HuH-7.5 (cell line): ENCODE measurements at regions not wholly inside any gene's neighbourhood (a gene's known extent, or its start where the extent isn't known, plus 50 kb on each side); places are given as distances from the start of the nearest gene placed in this dataset.

Experiments used
- DNase-seq: peaks from one replicate; pipeline ENCODE4 v3.0.0; 2011; ENCODE audit warnings: low spot score

DNA sequence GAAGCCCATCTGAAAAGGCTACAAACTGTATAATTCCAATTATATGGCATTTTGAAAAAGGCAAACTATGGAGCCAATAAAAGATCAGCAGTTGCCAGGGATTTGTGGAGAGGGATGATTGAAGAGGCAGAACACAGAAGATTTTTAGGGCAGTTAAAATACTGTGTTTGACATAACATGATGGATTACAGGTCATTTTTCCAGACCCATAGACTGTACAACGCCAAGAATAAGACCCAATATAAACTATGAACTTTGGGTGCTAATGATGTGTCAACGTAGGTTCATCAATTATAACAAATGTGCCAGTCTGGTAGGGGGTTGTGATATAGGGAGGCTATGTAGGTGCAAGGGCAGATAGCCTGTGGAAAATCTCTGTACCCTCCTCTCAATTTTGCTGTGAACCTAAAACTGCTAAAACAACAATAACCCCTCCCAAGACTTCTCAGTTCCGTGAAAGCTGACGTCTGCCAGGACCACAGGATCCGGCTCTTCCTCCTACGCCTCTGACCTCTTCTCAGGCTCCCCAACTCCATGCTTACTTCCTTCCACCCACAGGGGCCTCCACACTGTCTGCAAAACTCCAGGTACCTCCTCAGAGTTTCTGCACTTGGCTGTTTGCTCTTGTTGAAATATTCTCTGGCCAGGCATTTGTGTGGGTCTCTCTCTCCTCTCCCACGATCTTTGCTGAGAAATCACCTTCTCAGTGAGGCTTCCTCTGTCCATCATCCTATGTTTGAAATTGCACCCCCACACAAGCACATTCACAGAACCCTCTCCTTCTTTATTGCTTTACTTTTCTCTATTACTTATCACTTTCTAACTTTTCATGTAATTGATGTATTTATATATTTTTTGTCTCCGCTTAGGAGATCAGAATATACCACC lies 131.4 kb downstream of the BBS10 start:
- DNase-seq, result no peak

DNA sequence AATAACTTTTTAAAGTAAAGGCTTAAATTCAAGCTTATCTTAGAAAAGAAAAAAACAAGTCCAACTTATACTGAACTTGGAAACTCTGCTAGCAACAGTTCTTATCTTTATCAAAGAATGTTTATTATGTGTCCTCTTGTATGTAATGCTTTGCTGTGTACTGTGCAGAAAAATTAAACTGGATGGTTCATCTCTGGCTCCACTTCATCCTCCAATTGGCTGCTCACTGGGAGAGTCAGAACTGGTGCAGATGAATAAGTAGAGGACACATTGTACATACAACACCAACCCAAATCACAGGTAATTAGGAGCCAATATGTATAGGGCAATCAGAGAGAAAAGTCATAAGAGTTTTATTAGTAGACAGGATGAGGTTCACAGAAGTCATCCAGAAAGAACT lies 123.6 kb upstream of the NAP1L1 start:
- no peak for DNase-seq

DNA sequence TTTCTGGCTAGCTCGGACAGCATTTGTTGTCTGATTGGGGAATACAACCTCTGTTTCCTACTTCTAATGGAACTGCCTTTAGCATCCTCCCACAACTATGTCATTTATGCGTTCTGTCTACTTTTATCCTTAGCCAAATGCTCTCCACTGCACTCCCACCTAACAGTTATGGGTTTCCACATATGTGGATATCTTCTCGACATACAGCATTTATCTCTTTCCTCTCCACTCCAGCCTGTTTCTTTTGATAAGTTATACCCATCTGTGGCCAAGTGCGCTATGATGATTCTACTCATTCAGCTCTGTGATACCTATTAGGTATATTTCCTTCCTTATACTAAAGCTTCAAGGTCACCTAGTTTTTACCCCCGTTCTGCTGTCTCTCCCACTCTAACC lies 122.2 kb upstream of the NAP1L1 start:
- no peak for DNase-seq

DNA sequence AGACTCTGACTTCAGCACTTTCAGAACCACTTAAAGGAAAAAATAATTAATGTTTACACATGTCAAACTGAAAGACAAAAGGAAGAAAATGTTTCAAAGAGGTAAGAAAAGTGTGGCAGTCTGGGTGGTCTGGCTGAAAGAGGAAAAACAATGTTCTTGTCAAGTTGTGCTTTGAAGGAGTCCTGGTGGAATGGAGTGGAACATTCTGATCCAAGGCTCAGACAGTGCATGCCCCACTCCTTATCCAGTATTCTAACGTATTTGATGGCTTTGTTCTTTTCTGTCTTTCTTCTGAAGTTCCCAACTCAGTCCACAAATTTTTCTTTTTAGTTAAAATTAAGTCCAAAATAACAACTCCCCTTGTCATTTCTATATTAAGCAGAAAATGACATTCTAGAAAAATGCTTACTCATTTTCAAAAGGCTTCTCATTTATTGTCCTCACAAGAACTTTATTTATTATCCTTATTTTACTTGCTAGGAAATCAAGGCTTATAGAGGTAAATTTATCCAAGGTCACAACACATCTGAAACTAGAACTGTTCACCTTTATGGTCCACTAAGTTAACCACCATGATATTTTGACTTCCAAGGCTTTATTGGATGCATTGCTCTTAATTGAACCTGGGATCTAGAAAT lies 121.7 kb upstream of the NAP1L1 start:
- no peak for DNase-seq

GRCh38 chr12:76202621-76203020 lies 118.1 kb upstream of the NAP1L1 start:
- no peak for DNase-seq

DNA sequence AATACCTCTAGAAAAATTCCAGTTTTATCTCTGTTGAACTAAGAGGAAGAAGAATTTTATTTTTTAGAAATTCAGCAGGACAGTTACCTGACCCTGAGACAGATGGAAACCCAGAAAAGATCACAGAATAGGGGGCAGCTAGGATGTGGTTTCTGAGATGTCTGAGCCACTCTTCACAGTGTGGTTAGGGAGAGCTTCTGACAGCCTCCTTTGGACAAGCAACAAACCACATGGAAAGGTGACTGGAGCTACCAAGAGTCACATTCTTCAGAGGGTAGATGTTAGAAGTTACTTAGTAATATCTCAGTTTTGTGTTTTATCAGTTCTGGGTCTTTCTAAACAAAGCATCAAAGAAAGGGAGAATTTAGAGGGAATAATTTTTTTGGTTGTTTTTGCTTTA lies 117.3 kb upstream of the NAP1L1 start:
- DNase-seq, result no peak

GRCh38 chr12:76201316-76201715 lies 116.8 kb upstream of the NAP1L1 start:
- DNase-seq, result no peak

GRCh38 chr12:76199808-76200207 lies 115.3 kb upstream of the NAP1L1 start:
- DNase-seq, result no peak

GRCh38 chr12:76198839-76199238 lies 114.4 kb upstream of the NAP1L1 start:
- DNase-seq, result no peak

- no peak for DNase-seq
Observed at GRCh38 chr12:76197283-76197682, 112.8 kb upstream of the NAP1L1 start.

DNA sequence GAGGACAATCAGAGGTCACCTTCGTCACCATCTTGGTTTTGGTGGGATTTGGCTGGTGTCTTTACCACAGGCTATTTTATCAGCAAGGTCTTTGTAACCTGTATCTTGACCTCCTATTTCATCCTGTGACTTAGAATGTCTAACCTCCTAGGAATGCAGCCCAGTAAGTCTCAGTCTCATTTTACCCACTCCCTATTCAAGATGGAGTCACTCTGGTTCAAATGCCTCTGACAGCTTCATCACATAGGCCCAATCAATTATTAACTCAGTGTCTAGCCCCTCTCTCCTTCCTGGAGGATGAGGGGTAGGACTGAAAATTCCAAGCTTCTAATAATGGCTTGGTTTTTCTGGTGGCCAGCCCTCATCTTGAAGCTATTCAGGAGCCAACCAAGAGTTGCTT lies 111.4 kb upstream of the NAP1L1 start:
- no peak for DNase-seq

- no peak for DNase-seq
Observed at GRCh38 chr12:76194724-76195123, 110.2 kb upstream of the NAP1L1 start.

- DNase-seq, result no peak
Observed at GRCh38 chr12:76193961-76194360, 109.5 kb upstream of the NAP1L1 start.

DNA sequence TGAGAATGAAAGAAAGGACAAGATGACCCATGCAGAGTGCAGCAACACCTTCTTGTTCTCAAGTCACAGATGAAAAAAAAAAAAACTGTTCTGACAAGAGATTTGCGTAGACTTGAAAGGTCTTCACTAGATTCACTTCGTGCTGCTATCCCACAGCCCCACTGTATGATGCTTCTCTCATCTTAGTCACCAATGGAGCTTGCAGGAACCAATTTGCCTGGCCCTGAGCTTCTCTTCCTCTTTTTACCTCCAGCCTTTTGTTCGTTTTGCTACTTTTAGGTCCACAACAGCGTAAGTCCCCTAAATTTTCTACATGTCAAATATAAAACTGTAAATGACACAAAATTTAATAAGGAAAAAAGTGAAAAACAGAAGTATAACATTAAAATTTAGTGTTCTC lies 107.9 kb upstream of the NAP1L1 start:
- DNase-seq, result no peak

DNA sequence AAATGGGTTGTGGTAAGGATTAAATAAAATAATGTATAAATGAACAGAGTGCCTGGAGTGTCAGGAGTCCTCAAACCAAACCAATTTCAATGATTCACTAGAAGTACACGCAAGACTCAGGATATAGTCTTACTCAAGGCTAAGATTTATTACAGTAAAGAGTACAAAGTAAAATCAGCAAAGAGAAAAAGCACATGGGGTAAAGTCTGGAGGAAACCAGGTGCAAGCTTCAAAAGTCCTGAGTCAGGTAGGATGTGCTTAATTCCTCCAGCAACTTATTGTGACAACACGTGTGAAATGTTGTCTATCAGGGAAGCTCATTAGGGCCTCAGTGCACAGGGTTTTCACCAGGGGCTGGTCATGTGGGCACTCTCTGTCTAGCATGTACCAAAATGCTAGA lies 105.8 kb upstream of the NAP1L1 start:
- DNase-seq, result no peak

GRCh38 chr12:76189851-76190250 lies 105.4 kb upstream of the NAP1L1 start:
- no peak for DNase-seq

DNA sequence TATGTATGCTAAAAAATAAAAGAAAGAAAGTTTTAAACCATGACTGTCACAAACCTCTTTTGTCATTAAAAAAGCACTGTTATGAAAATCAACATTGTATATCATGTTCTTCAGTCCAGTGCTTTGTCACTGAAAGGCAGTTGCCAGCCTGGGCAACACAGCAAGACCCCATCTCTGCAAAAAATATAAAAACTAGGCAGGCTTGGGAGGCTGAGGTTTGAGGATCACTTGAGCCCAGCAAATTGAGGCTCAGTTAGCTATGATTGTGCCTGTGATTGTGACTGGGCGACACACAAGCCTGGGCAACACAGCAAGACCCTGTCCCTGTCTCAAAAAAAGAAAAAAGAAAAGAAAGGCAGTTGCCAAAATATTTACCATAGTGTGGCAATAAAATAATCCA lies 102.7 kb upstream of the NAP1L1 start:
- no peak for DNase-seq

DNA sequence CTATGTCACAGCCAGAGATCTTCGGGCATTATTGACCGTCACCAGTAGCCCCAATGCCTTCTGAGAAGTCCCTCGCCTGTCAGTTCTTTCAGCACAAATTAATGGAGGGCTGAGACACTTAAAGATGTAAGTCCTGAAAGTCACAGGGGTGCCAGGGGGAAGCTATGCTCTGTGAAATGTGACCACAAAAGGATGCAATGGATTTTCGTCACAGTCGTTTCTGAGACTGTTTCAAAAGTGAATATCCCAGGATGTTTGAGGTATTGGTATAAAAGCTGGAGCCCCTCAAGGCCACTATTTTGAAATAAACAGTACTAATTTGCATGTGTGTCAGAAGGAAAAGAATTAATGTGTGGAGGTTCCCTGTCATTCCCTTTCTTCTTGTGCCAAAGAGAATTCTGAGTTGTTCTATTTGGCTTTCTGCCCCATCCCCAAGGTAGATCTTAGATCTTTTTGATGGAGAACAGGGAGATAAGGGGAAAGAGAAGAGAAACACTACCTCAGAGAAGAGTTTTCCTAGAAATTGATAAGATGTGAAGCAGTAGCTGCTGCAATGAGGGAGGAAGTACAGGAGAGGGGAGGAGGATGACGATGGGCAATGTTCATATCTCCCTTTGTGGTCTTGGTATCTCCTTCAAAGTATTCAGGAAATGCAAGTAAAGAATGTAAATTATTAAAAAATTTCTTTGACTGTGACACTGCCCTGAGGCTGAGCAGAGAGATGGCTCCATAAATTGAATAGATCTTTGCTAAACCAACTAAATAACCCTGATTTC lies 101.8 kb upstream of the NAP1L1 start:
- no peak for DNase-seq

DNA sequence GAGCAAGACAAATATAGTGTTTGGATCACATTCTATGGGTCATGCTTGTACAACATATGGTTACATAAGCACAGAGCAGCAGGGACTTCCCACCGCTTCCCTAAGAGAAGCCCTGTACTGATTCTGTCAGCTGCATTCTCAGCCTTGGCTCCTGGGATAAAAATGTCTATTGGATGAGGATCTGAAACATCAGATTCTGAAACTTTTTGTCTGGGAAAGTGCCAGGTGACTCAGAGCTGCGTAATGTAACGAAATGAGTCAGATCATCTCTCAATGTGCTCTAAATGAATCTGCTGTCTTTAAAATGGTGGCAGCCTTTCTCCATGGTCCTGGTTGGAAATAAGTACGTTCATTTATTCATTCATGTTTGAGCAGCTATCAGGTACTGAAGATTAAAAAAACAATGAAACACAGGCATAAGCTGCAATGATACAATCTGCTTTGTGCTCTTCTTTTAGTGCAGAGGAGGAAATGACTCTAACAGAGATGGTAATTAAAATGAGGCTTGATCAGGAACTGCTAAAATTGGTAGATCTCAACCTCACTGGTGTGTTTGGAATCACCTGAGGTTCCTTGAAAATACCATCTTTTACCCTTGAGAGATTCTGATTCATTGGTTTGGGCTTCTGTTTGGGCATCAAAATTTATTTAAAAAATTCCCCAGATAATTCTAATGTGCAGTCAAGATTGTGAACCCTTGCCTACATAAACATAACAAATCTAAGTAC lies 99.1 kb upstream of the NAP1L1 start:
- no peak for DNase-seq

GRCh38 chr12:76180401-76181277 lies 96.2 kb upstream of the NAP1L1 start:
- no peak for DNase-seq

GRCh38 chr12:76178452-76178851 lies 94.0 kb upstream of the NAP1L1 start:
- DNase-seq, result no peak
